Keratinocyte (primary cell): ENCODE measurements at regions not wholly inside any gene's neighbourhood (a gene's known extent, or its start where the extent isn't known, plus 50 kb on each side); places are given as distances from the start of the nearest gene placed in this dataset.

Experiments used
- DNase-seq: peaks from one replicate; pipeline ENCODE4 v3.0.0-alpha.2; 2011; ENCODE audit warnings: low read depth, missing footprints, low spot score
- FAIRE-seq: peaks from 2 replicates; lab custom pipeline; 2011; peaks lifted over from hg19 to GRCh38; lab: Jason Lieb, UNC
- H2AFZ ChIP-seq: 2 replicates; pipeline ENCODE4 v1.6.0; 2012; ENCODE audit warnings: low read length, control low read depth, inconsistent platforms; ENCODE audit not compliant: control insufficient read depth
- H3K27ac ChIP-seq: 2 replicates; pipeline ENCODE4 v1.5.1; 2011; ENCODE audit warnings: low read length; ENCODE audit not compliant: control insufficient read depth, insufficient read depth
- H3K27me3 ChIP-seq: 3 replicates; pipeline ENCODE4 v1.6.0; 2011; ENCODE audit warnings: low read length; ENCODE audit not compliant: control insufficient read depth, insufficient read depth; ENCODE audit errors: extremely low read depth
- H3K36me3 ChIP-seq, 2 experiments: 2 replicates in 1 of 2; 3 replicates in 1 of 2; pipeline ENCODE4 v1.5.1; 2011; ENCODE audit warnings: low read length in 2 of 2, mild to moderate bottlenecking in 1 of 2; ENCODE audit not compliant: control insufficient read depth in 2 of 2, insufficient read depth in 2 of 2; ENCODE audit errors: extremely low read depth in 1 of 2
- H3K4me1 ChIP-seq: 3 replicates; pipeline ENCODE4 v1.5.1; 2011; ENCODE audit warnings: low read length; ENCODE audit not compliant: control insufficient read depth, insufficient read depth; ENCODE audit errors: extremely low read depth
- H3K4me2 ChIP-seq: 3 replicates; pipeline ENCODE4 v1.6.0; 2011; ENCODE audit warnings: low read depth, low read length; ENCODE audit not compliant: control insufficient read depth, insufficient read depth; ENCODE audit errors: extremely low read depth
- H3K4me3 ChIP-seq, 3 experiments: fragments of 200-600 bp in 1 of 3; sonication (generic) in 1 of 3; 2 replicates in 2 of 3; 3 replicates in 1 of 3; pipeline ENCODE4 v1.5.1; 2011 to 2016; ENCODE audit warnings: low read length in 3 of 3, mild to moderate bottlenecking in 3 of 3, control low read depth in 2 of 3, inconsistent platforms in 1 of 3, low read depth in 1 of 3, mixed read lengths in 1 of 3, mixed run types in 1 of 3, moderate library complexity in 1 of 3; ENCODE audit not compliant: control insufficient read depth in 2 of 3, insufficient read depth in 2 of 3; ENCODE audit errors: extremely low read depth in 1 of 3
- H3K79me2 ChIP-seq: 2 replicates; pipeline ENCODE4 v1.6.0; 2012; ENCODE audit warnings: low read length; ENCODE audit not compliant: control insufficient read depth, insufficient read depth
- H3K9ac ChIP-seq: 3 replicates; pipeline ENCODE4 v1.6.0; 2011; ENCODE audit warnings: low read length; ENCODE audit not compliant: control insufficient read depth, insufficient read depth; ENCODE audit errors: extremely low read depth
- H3K9me1 ChIP-seq: 3 replicates; pipeline ENCODE4 v1.6.0; 2011; ENCODE audit warnings: low read length; ENCODE audit not compliant: control insufficient read depth, insufficient read depth; ENCODE audit errors: extremely low read depth
- H3K9me3 ChIP-seq: 2 replicates; pipeline ENCODE4 v1.5.1; 2012; ENCODE audit warnings: low read depth, low read length; ENCODE audit not compliant: control insufficient read depth
- H4K20me1 ChIP-seq: 3 replicates; pipeline ENCODE4 v1.6.0; 2011; ENCODE audit warnings: low read length; ENCODE audit not compliant: control insufficient read depth, insufficient read depth; ENCODE audit errors: extremely low read depth
- CTCF ChIP-seq, 3 experiments: IDR thresholded peaks in 1 of 3; conservative IDR thresholded peaks in 1 of 3; optimal IDR thresholded peaks in 1 of 3; 2 replicates in 2 of 3; 3 replicates in 1 of 3; pipeline versions ENCODE3 to v1.5.1; 2011; ENCODE audit warnings: low read length in 3 of 3, mild to moderate bottlenecking in 3 of 3, moderate library complexity in 2 of 3, control low read depth in 1 of 3, inconsistent platforms in 1 of 3; ENCODE audit not compliant: insufficient read depth in 2 of 3; ENCODE audit errors: extremely low read depth in 1 of 3
- EZH2 ChIP-seq: IDR thresholded peaks from one replicate; pipeline ENCODE4 v1.6.1; 2012; ENCODE audit warnings: inconsistent platforms, mild to moderate bottlenecking, low read length, moderate library complexity
- dilution Hi-C: fragments of 300-500 bp; cut with MboI; formaldehyde crosslinking; loops from one replicate; pipeline ENCODE4 v1.7.0; 2020; ENCODE audit warnings: low sequenced_read_pairs; ENCODE audit not compliant: extremely low pct_ligation_motif_present

GRCh38 chr6:67190733-67191132 is 1444.3 kb upstream of the ADGRB3 start:
- no peak for TF ChIP-seq EZH2
- no peak for TF ChIP-seq CTCF (optimal IDR thresholded peaks at IDR 0.05 in 1 of 3, IDR thresholded peaks at IDR 0.05 in 1 of 3, conservative IDR thresholded peaks at IDR 0.05 in 1 of 3; ENCODE audit: extremely low read depth in 1 of 3, insufficient read depth in 2 of 3, low read length in 3 of 3)
- H3K4me2 ChIP-seq: no peak overlapping the region
- no peaks in the 10 kb centered on the region for H3K4me1 ChIP-seq
- H3K27ac ChIP-seq: no peak overlapping the region
- no peak overlapping the region for H2AFZ ChIP-seq
- DNase-seq (no peak), FAIRE-seq (no peak)
- dilution Hi-C loops: no loop called here
- no peaks in the 10 kb centered on the region for H4K20me1 ChIP-seq
- H3K79me2 ChIP-seq: no peaks in the 10 kb centered on the region
- H3K9me3 ChIP-seq: peaks cover 2% of the 10 kb centered on the region
- H3K9me1 ChIP-seq: no peaks in the 10 kb centered on the region
- no peaks in the 10 kb centered on the region for H3K27me3 ChIP-seq
- H3K4me3 ChIP-seq: no peak overlapping the region
- no peak overlapping the region for H3K9ac ChIP-seq
- H3K36me3 ChIP-seq: no peaks in the 10 kb centered on the region

- DNase-seq (no peak), FAIRE-seq (no peak)
- dilution Hi-C loops: no loop called here
- Histone ChIP-seq H4K20me1 (no peaks in the 10 kb centered on the region), H3K9ac (no peak overlapping the region), H3K27ac (no peak overlapping the region), H2AFZ (no peak overlapping the region), H3K36me3 (no peaks in the 10 kb centered on the region), H3K9me1 (no peaks in the 10 kb centered on the region), H3K9me3 (no peaks in the 10 kb centered on the region), H3K79me2 (no peaks in the 10 kb centered on the region), H3K4me2 (no peak overlapping the region), H3K4me3 (no peak overlapping the region), H3K4me1 (no peaks in the 10 kb centered on the region), H3K27me3 (no peaks in the 10 kb centered on the region)
- no peak for TF ChIP-seq EZH2
Measured at GRCh38 chr6:67184405-67184804, 1450.7 kb upstream of the ADGRB3 start.

GRCh38 chr6:67175101-67175500 is 1460.0 kb upstream of the ADGRB3 start:
- no peaks in the 10 kb centered on the region for H4K20me1 ChIP-seq
- dilution Hi-C loops: no loop called here
- H3K4me3 ChIP-seq: no peak overlapping the region
- no peak for TF ChIP-seq EZH2
- no peak for TF ChIP-seq CTCF (optimal IDR thresholded peaks at IDR 0.05 in 1 of 3, IDR thresholded peaks at IDR 0.05 in 1 of 3, conservative IDR thresholded peaks at IDR 0.05 in 1 of 3; ENCODE audit: extremely low read depth in 1 of 3, insufficient read depth in 2 of 3, low read length in 3 of 3)
- no peak overlapping the region for H3K27ac ChIP-seq
- no peak overlapping the region for H3K4me2 ChIP-seq
- no peak for DNase-seq
- H3K9ac ChIP-seq: no peak overlapping the region
- H2AFZ ChIP-seq: no peak overlapping the region
- H3K27me3 ChIP-seq: no peaks in the 10 kb centered on the region
- H3K9me3 ChIP-seq: no peaks in the 10 kb centered on the region
- FAIRE-seq: no peak
- H3K9me1 ChIP-seq: no peaks in the 10 kb centered on the region
- no peaks in the 10 kb centered on the region for H3K79me2 ChIP-seq
- H3K4me1 ChIP-seq: no peaks in the 10 kb centered on the region
- no peaks in the 10 kb centered on the region for H3K36me3 ChIP-seq
